ENCODE measurements at regions not wholly inside any gene's neighbourhood (a gene's known extent, or its start where the extent isn't known, plus 50 kb on each side); places are given as distances from the start of the nearest gene placed in this dataset.

DNA sequence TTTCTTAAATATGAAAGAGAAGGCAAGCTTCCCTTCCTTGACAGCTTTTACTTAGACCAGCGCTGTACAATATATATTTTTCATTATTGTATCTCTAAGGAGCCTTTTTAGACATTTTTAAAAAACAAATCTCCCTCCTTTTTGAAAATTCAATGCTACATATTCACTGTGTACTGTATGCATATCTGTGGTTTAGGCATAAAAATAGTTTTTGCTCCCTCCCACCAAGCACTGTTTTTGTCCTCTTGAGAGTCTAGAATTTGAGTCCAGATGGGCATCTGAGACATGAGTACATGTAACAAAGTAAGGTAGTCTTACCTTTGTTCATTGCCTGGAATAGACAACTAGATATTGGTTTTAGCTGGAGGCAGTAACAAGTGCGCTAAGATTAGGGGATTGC is 488.5 kb upstream of the RUNX1 start:
- no peak for TF ChIP-seq CTCF (conservative IDR thresholded peaks at IDR 0.05; ENCODE audit: low read length)
- TF ChIP-seq EZH2phosphoT487 (IDR thresholded peaks at IDR 0.05; ENCODE audit: borderline replicate concordance): no peak
